ENCODE measurements at regions not wholly inside any gene's neighbourhood (a gene's known extent, or its start where the extent isn't known, plus 50 kb on each side); places are given as distances from the start of the nearest gene placed in this dataset.

GRCh38 chr1:177333936-177334595 lies 163.3 kb downstream of the BRINP2 start:
- Mint-ChIP-seq H3K36me3 (ENCODE audit: insufficient read depth) (peaks cover 1% of the 10 kb centered on the region), H3K4me3 (no peak overlapping the region), H3K4me1 (no peaks in the 10 kb centered on the region), H3K27ac (ENCODE audit: low read depth) (no peak overlapping the region), H3K9me3 (peaks cover 15% of the 10 kb centered on the region), H3K27me3 (no peaks in the 10 kb centered on the region)
- ATAC-seq (replicated peaks; ENCODE audit: extremely low read depth, poor library complexity, severe bottlenecking) (no peak), DNase-seq (ENCODE audit: low spot score in 2 of 2) (no peak)
